ENCODE measurements at regions not wholly inside any gene's neighbourhood (a gene's known extent, or its start where the extent isn't known, plus 50 kb on each side); places are given as distances from the start of the nearest gene placed in this dataset.
"Not testable (repeated sequence)": the region's sequence is repeated elsewhere in the genome, so short reads cannot be mapped to it uniquely, and the experiment has no call there.

GRCh38 chr2:199189229-199189628 lies 268.5 kb downstream of the SATB2 start:
- H3K9me3 ChIP-seq, result no peaks in the 10 kb centered on the region
- no peak for DNase-seq
- no peaks in the 10 kb centered on the region for H3K4me1 ChIP-seq
- H3K4me3 ChIP-seq (replicated peaks in 1 of 3), result no peak overlapping the region
- no peak overlapping the region for H3K27ac ChIP-seq
- intact Hi-C loops (cut with DNase I), result no loop called here
- no peak for TF ChIP-seq POLR2A (IDR thresholded peaks at IDR 0.05)
- no peak for TF ChIP-seq CTCF (IDR thresholded peaks at IDR 0.05)
- WGBS, 2 donors, result 78 to 87% methylated on average over 2 of the region's 2 CpGs
- no peaks in the 10 kb centered on the region for H3K36me3 ChIP-seq
- H3K27me3 ChIP-seq, result no peaks in the 10 kb centered on the region

- DNase-seq, result no peak
- TF ChIP-seq CTCF (IDR thresholded peaks at IDR 0.05) (no peak), POLR2A (IDR thresholded peaks at IDR 0.05) (no peak)
- no peak overlapping the region for H3K27ac ChIP-seq
- no peaks in the 10 kb centered on the region for H3K27me3 ChIP-seq
- intact Hi-C loops (cut with DNase I), result no loop called here
- WGBS, 2 donors, result 47 to 49% methylated on average over 2 of the region's 2 CpGs
- no peaks in the 10 kb centered on the region for H3K9me3 ChIP-seq
- no peak overlapping the region for H3K4me3 ChIP-seq (replicated peaks in 1 of 3)
- no peaks in the 10 kb centered on the region for H3K4me1 ChIP-seq
- H3K36me3 ChIP-seq, result no peaks in the 10 kb centered on the region
Observed at GRCh38 chr2:199186301-199186751, 271.4 kb downstream of the SATB2 start.

- H3K36me3 ChIP-seq; H3K4me3 ChIP-seq (replicated peaks in 1 of 3); intact Hi-C loops (cut with DNase I); H3K27ac ChIP-seq; H3K27me3 ChIP-seq; DNase-seq; H3K4me1 ChIP-seq; H3K9me3 ChIP-seq: not testable (repeated sequence)
- WGBS, 2 donors, result 81 to 84% methylated on average over 5 of the region's 5 CpGs
Observed at GRCh38 chr2:199185174-199185573, 272.6 kb downstream of the SATB2 start.

- Histone ChIP-seq H3K27me3 (no peaks in the 10 kb centered on the region), H3K4me1 (no peaks in the 10 kb centered on the region), H3K27ac (no peak overlapping the region), H3K9me3 (no peaks in the 10 kb centered on the region), H3K4me3 (replicated peaks in 1 of 3) (no peak overlapping the region), H3K36me3 (no peaks in the 10 kb centered on the region)
- no peak for DNase-seq
- intact Hi-C loops (cut with DNase I), result no loop called here
- WGBS, 2 donors, result 70 to 76% methylated on average over 5 of the region's 5 CpGs
- TF ChIP-seq POLR2A (IDR thresholded peaks at IDR 0.05) (no peak), CTCF (IDR thresholded peaks at IDR 0.05) (no peak)
Observed at GRCh38 chr2:199163613-199164458, 293.9 kb downstream of the SATB2 start.

GRCh38 chr2:199160677-199161465 lies 296.9 kb downstream of the SATB2 start:
- H3K27me3 ChIP-seq, result no peaks in the 10 kb centered on the region
- TF ChIP-seq CTCF (IDR thresholded peaks at IDR 0.05), result no peak
- no peak for TF ChIP-seq POLR2A (IDR thresholded peaks at IDR 0.05)
- no peaks in the 10 kb centered on the region for H3K36me3 ChIP-seq
- WGBS, 2 donors, result 81 to 88% methylated on average over 1 of the region's 1 CpG
- H3K4me3 ChIP-seq (replicated peaks in 1 of 3), result no peak overlapping the region
- intact Hi-C loops (cut with DNase I), result no loop called here
- no peak for DNase-seq
- no peak overlapping the region for H3K27ac ChIP-seq
- no peaks in the 10 kb centered on the region for H3K9me3 ChIP-seq
- no peaks in the 10 kb centered on the region for H3K4me1 ChIP-seq

Measured in thyroid gland (tissue), 4 donors.